Smooth muscle cell (in vitro differentiated cells): ENCODE measurements at regions not wholly inside any gene's neighbourhood (a gene's known extent, or its start where the extent isn't known, plus 50 kb on each side); places are given as distances from the start of the nearest gene placed in this dataset.

Experiments used
- DNase-seq: peaks from one replicate; lab custom pipeline; 2025; ENCODE audit not compliant: unreplicated experiment; lab: John Stamatoyannopoulos, UW
- H2AFZ ChIP-seq: fragments of 200-600 bp; sonication (generic); 2 replicates; pipeline ENCODE4 v1.6.0; 2016; ENCODE audit warnings: antibody characterized with exemption, low read depth, mild to moderate bottlenecking
- H3F3A ChIP-seq: fragments of 200-600 bp; sonication (generic); 2 replicates; pipeline ENCODE4 v1.6.0; 2017; ENCODE audit warnings: antibody characterized with exemption, low read depth
- H3K27ac ChIP-seq: fragments of 200-600 bp; sonication (generic); 2 replicates; pipeline ENCODE4 v1.5.1; 2016; ENCODE audit warnings: low read depth, mild to moderate bottlenecking
- H3K27me3 ChIP-seq: fragments of 200-600 bp; sonication (generic); 2 replicates; pipeline ENCODE4 v1.6.1; 2016; ENCODE audit warnings: low read depth, mild to moderate bottlenecking
- H3K36me3 ChIP-seq: fragments of 200-600 bp; sonication (generic); 2 replicates; pipeline ENCODE4 v1.5.1; 2016; ENCODE audit warnings: low read depth
- H3K4me1 ChIP-seq: fragments of 200-600 bp; sonication (generic); 2 replicates; pipeline ENCODE4 v1.5.1; 2016; ENCODE audit warnings: low read depth
- H3K4me2 ChIP-seq: fragments of 200-600 bp; sonication (generic); 2 replicates; pipeline ENCODE4 v1.6.0; 2016; ENCODE audit warnings: mild to moderate bottlenecking
- H3K4me3 ChIP-seq: fragments of 200-600 bp; sonication (generic); 2 replicates; pipeline ENCODE4 v1.5.1; 2016; ENCODE audit warnings: mild to moderate bottlenecking
- H3K79me2 ChIP-seq: fragments of 200-600 bp; sonication (generic); 2 replicates; pipeline ENCODE4 v1.6.0; 2016; ENCODE audit warnings: low read depth, mild to moderate bottlenecking
- H3K9ac ChIP-seq: fragments of 200-600 bp; sonication (generic); 2 replicates; pipeline ENCODE4 v1.6.0; 2016; ENCODE audit warnings: low read depth
- H3K9me3 ChIP-seq: fragments of 200-600 bp; sonication (generic); replicated peaks from 2 replicates; pipeline ENCODE4 v1.5.1; 2016; ENCODE audit warnings: low read depth
- H4K20me1 ChIP-seq: fragments of 200-600 bp; sonication (generic); 2 replicates; pipeline ENCODE4 v1.6.0; 2016; ENCODE audit warnings: low read depth
- CTCF ChIP-seq: fragments of 200-600 bp; sonication (generic); IDR thresholded peaks from 2 replicates; pipeline ENCODE4 v1.5.1; 2017; ENCODE audit warnings: borderline replicate concordance, mild to moderate bottlenecking, antibody characterized with exemption; ENCODE audit not compliant: insufficient read depth, poor library complexity, severe bottlenecking
- WGBS: methylation state at CpG from one replicate; pipeline ENCODE4 v1.1.7; 2016; ENCODE audit warnings: low lambda C conversion rate; 5-methylcytosine and 5-hydroxymethylcytosine counted together

- no peak for TF ChIP-seq CTCF
- no peak for DNase-seq
- no peaks in the 10 kb centered on the region for H3K79me2 ChIP-seq
Observed at GRCh38 chr1:191306916-191307315, 829.3 kb upstream of the BRINP3 start.

DNA sequence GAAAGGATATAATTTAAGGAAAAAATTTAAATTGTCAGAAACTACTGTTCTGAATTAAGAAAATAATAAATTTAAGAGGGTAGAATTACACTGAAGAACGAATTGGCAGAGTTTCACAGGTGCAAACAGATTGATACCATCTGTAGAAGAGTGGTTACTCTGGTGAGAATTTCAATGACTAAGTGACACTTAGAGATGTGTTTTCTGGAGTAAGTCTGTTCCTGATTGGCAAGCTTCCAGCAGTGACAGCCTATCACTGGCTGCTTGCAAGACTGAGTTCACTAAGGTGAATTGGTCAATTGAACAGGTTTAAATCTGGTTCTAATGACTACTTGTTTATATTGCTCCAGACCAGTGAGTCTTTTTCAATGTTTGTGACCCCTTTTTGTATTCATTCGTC is 838.2 kb upstream of the RGS18 start:
- no peak overlapping the region for H3K27ac ChIP-seq
- no peaks in the 10 kb centered on the region for H3K4me1 ChIP-seq
- TF ChIP-seq CTCF: no peak
- H3K27me3 ChIP-seq: no peaks in the 10 kb centered on the region
- H3F3A ChIP-seq: no peaks in the 10 kb centered on the region
- no peak overlapping the region for H2AFZ ChIP-seq
- no peak for DNase-seq
- no peaks in the 10 kb centered on the region for H4K20me1 ChIP-seq
- no peak overlapping the region for H3K9ac ChIP-seq
- whole genome bisulfite sequencing: 85% methylated on average over 2 of the region's 2 CpGs
- H3K4me3 ChIP-seq: no peak overlapping the region
- H3K36me3 ChIP-seq: no peaks in the 10 kb centered on the region
- H3K9me3 ChIP-seq: no peaks in the 10 kb centered on the region
- H3K79me2 ChIP-seq: no peaks in the 10 kb centered on the region
- no peak overlapping the region for H3K4me2 ChIP-seq

More at GRCh38 chr1:191306916-191307315, 829.3 kb upstream of the BRINP3 start:
- Histone ChIP-seq H3K27me3 (no peaks in the 10 kb centered on the region), H3K9ac (no peak overlapping the region), H2AFZ (no peak overlapping the region), H3F3A (no peaks in the 10 kb centered on the region), H3K27ac (no peak overlapping the region), H3K9me3 (no peaks in the 10 kb centered on the region), H3K4me1 (no peaks in the 10 kb centered on the region), H3K4me3 (no peak overlapping the region), H4K20me1 (no peaks in the 10 kb centered on the region), H3K4me2 (no peak overlapping the region), H3K36me3 (no peaks in the 10 kb centered on the region)
- 85% methylated on average over 7 of the region's 7 CpGs for WGBS

- Histone ChIP-seq H3K27ac (no peak overlapping the region), H3K36me3 (no peaks in the 10 kb centered on the region), H3K4me2 (no peak overlapping the region), H3K9me3 (no peaks in the 10 kb centered on the region), H3F3A (no peaks in the 10 kb centered on the region), H3K9ac (no peak overlapping the region), H4K20me1 (no peaks in the 10 kb centered on the region), H3K79me2 (no peaks in the 10 kb centered on the region), H3K27me3 (no peaks in the 10 kb centered on the region), H3K4me1 (no peaks in the 10 kb centered on the region), H3K4me3 (no peak overlapping the region), H2AFZ (no peak overlapping the region)
- no peak for TF ChIP-seq CTCF
- no peak for DNase-seq
- 95% methylated on average over 4 of the region's 4 CpGs for WGBS
Observed at GRCh38 chr1:191327868-191328267, 830.4 kb upstream of the RGS18 start.

DNA sequence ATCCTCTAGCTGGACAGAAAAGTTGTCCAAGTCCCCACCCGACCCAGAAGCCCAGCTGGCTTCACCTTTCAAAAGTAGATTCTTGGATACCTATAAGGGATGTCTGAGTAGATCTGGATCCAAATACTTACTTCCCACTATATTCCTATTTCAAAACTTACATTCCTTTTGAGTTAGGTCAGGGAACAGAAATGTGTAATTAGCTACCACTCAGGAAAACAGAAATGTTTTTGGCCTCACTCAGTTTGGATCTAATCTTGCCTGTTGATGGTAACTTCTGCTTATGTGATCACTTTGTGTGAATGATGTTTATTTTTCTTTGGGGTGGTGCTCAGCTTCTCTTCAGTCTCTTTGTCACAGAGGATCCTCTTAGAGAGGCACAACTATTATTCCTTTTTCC is 814.4 kb upstream of the RGS18 start:
- H4K20me1 ChIP-seq: no peaks in the 10 kb centered on the region
- no peaks in the 10 kb centered on the region for H3F3A ChIP-seq
- TF ChIP-seq CTCF: no peak
- no peaks in the 10 kb centered on the region for H3K36me3 ChIP-seq
- no peak overlapping the region for H3K4me2 ChIP-seq
- no peak overlapping the region for H3K4me3 ChIP-seq
- DNase-seq: no peak
- H3K79me2 ChIP-seq: no peaks in the 10 kb centered on the region
- H2AFZ ChIP-seq: no peak overlapping the region
- H3K9me3 ChIP-seq: no peaks in the 10 kb centered on the region
- 85% methylated on average over 1 of the region's 1 CpG for WGBS
- peak overlapping the region; percentile 33 for H3K27ac ChIP-seq
- H3K27me3 ChIP-seq: no peaks in the 10 kb centered on the region
- H3K4me1 ChIP-seq: no peaks in the 10 kb centered on the region
- H3K9ac ChIP-seq: no peak overlapping the region
